Epithelial cell of esophagus (primary cell): ENCODE measurements at regions not wholly inside any gene's neighbourhood (a gene's known extent, or its start where the extent isn't known, plus 50 kb on each side); places are given as distances from the start of the nearest gene placed in this dataset.
A peak's percentile ranks its signal among the peaks of the same experiment; 100 is the strongest.

Source experiments
- DNase-seq: peaks from one replicate; pipeline ENCODE4 v3.0.0; 2010; ENCODE audit warnings: low read depth
- H3K4me3 ChIP-seq: 2 replicates; pipeline ENCODE4 v1.5.1; 2011; ENCODE audit warnings: mild to moderate bottlenecking, low read length, control low read depth
- CTCF ChIP-seq: IDR thresholded peaks from 2 replicates; pipeline ENCODE4 v1.5.1; 2011; ENCODE audit warnings: low read depth, mild to moderate bottlenecking, low read length, control low read depth, inconsistent platforms; ENCODE audit not compliant: insufficient read depth; ENCODE audit errors: missing control alignments

DNA sequence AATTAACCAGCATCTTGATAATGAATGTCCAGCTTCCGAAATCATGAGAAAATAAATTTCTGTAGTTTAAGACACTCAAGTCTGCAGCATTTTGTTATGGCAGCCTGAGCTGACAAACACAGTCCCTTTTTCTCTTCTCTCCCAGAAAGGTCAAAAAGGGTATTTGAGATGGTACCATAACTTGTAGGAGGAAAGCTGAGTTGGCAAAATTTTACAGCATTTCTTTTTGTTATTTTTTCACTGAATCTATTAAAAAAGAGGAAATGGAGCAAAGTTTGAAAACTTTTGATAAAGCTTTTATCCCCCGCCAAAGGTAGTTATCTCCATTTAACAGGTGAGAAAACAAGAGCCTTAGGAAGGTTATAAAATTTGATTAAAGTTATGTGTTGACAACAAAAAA lies 367.6 kb upstream of the TECRL start:
- no peak for TF ChIP-seq CTCF
- no peak for DNase-seq
- H3K4me3 ChIP-seq: no peak overlapping the region

- TF ChIP-seq CTCF: no peak
- DNase-seq: peak; percentile 25
- no peak overlapping the region for H3K4me3 ChIP-seq
These were observed 365.4 kb upstream of the TECRL start for GRCh38 chr4:64774626-64775025.

DNA sequence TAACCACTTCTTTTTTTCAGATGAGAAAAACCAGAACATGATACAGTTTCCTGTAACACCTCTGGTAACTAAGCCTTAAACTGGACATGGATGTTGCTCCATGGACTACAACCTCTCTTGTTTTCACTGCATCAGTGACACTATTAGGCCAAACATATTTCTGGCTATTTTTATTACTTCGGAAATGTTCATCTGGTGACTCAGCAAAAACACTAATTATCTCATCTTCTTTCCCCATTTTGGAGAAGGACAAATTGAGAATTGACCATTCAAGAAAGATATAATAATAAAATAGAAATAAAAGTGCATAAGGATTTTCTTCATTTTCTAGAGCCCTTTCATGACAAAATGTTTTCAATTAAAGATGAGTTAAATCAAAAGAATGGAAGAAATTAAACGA lies 361.9 kb upstream of the TECRL start:
- DNase-seq: no peak
- no peak for TF ChIP-seq CTCF
- H3K4me3 ChIP-seq: no peak overlapping the region

DNA sequence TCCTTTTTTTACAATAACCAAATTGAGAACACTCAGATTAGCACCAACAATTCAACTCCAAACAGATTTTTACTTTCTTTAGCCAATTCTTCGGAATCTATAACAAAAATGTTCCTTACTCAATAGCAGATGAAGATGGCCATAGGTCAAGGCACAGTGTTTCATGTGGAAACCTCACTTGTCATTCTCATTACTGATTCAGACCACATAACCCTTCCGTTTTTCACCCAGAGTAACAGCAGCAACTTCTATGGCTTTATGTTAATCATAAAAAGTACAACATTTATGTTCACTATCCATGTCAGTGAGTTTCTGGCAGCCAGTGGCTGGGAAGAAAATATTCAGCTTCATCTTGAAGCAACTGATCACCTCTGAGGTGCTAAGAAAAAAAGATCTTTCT lies 358.3 kb upstream of the TECRL start:
- H3K4me3 ChIP-seq: no peak overlapping the region
- no peak for DNase-seq
- no peak for TF ChIP-seq CTCF

GRCh38 chr4:64766565-64766964 lies 357.3 kb upstream of the TECRL start:
- DNase-seq: no peak
- no peak overlapping the region for H3K4me3 ChIP-seq
- TF ChIP-seq CTCF: no peak

GRCh38 chr4:64756016-64756415 lies 346.8 kb upstream of the TECRL start:
- H3K4me3 ChIP-seq: no peak overlapping the region
- DNase-seq: peak; percentile 72
- no peak for TF ChIP-seq CTCF

GRCh38 chr4:64747919-64748715 lies 338.9 kb upstream of the TECRL start:
- TF ChIP-seq CTCF: no peak
- H3K4me3 ChIP-seq: no peak overlapping the region
- DNase-seq: no peak
